ENCODE measurements at regions not wholly inside any gene's neighbourhood (a gene's known extent, or its start where the extent isn't known, plus 50 kb on each side); places are given as distances from the start of the nearest gene placed in this dataset.
"Not testable (repeated sequence)": the region's sequence is repeated elsewhere in the genome, so short reads cannot be mapped to it uniquely, and the experiment has no call there.

GRCh38 chr17:54269881-54270280, 447.2 kb downstream of the KIF2B start:
- Histone ChIP-seq H3K27ac (ENCODE audit: low read length) (no peak overlapping the region), H3K27me3 (ENCODE audit: insufficient read depth, low read length) (no peaks in the 10 kb centered on the region), H3K36me3 (ENCODE audit: insufficient read depth, low read depth, low read length) (no peaks in the 10 kb centered on the region), H3K4me1 (ENCODE audit: insufficient read depth, low read length) (peaks cover 13% of the 10 kb centered on the region; the same call in 1 of the 2 replicates), H3K4me3 (ENCODE audit: low read length) (no peak overlapping the region), H3K9me3 (ENCODE audit: insufficient read depth, low read depth, low read length) (peaks cover 5% of the 10 kb centered on the region; the same call in 1 of the 2 replicates), H3K9ac (ENCODE audit: low read depth, low read length) (no peak overlapping the region)

- H3K36me3 ChIP-seq (ENCODE audit: insufficient read depth, low read depth, low read length) = no peaks in the 10 kb centered on the region
These were observed 447.8 kb downstream of the KIF2B start for GRCh38 chr17:54270499-54270898.

GRCh38 chr17:54277868-54278267, 455.1 kb downstream of the KIF2B start:
- Histone ChIP-seq H3K4me3 (ENCODE audit: low read length) (no peak overlapping the region), H3K36me3 (ENCODE audit: insufficient read depth, low read depth, low read length) (no peaks in the 10 kb centered on the region), H3K27me3 (ENCODE audit: insufficient read depth, low read length) (no peaks in the 10 kb centered on the region), H3K27ac (ENCODE audit: low read length) (no peak overlapping the region), H3K9ac (ENCODE audit: low read depth, low read length) (no peak overlapping the region), H3K4me1 (ENCODE audit: insufficient read depth, low read length) (peaks cover 13% of the 10 kb centered on the region; the same call in 1 of the 2 replicates), H3K9me3 (ENCODE audit: insufficient read depth, low read depth, low read length) (no peaks in the 10 kb centered on the region)

More at GRCh38 chr17:54270499-54270898, 447.8 kb downstream of the KIF2B start:
- no peak overlapping the region for H3K4me3 ChIP-seq (ENCODE audit: low read length)
- peaks cover 13% of the 10 kb centered on the region; the same call in 1 of the 2 replicates for H3K4me1 ChIP-seq (ENCODE audit: insufficient read depth, low read length)
- no peaks in the 10 kb centered on the region for H3K27me3 ChIP-seq (ENCODE audit: insufficient read depth, low read length)
- H3K27ac ChIP-seq (ENCODE audit: low read length) = no peak overlapping the region
- H3K9ac ChIP-seq (ENCODE audit: low read depth, low read length) = no peak overlapping the region
- H3K9me3 ChIP-seq (ENCODE audit: insufficient read depth, low read depth, low read length) = no peaks in the 10 kb centered on the region; the same call in 1 of the 2 replicates

GRCh38 chr17:54280741-54281140, 458.0 kb downstream of the KIF2B start:
- H3K9ac ChIP-seq (ENCODE audit: low read depth, low read length) = no peak overlapping the region
- H3K4me1 ChIP-seq (ENCODE audit: insufficient read depth, low read length) = peaks cover 4% of the 10 kb centered on the region; the same call in 1 of the 2 replicates
- no peaks in the 10 kb centered on the region for H3K36me3 ChIP-seq (ENCODE audit: insufficient read depth, low read depth, low read length)
- no peak overlapping the region for H3K4me3 ChIP-seq (ENCODE audit: low read length)
- H3K9me3 ChIP-seq (ENCODE audit: insufficient read depth, low read depth, low read length) = peaks cover 3% of the 10 kb centered on the region
- no peaks in the 10 kb centered on the region for H3K27me3 ChIP-seq (ENCODE audit: insufficient read depth, low read length)
- H3K27ac ChIP-seq (ENCODE audit: low read length) = no peak overlapping the region

GRCh38 chr17:54282886-54283285, 460.2 kb downstream of the KIF2B start:
- H3K4me3 ChIP-seq (ENCODE audit: low read length) = no peak overlapping the region
- H3K27ac ChIP-seq (ENCODE audit: low read length) = no peak overlapping the region
- H3K9ac ChIP-seq (ENCODE audit: low read depth, low read length) = no peak overlapping the region
- H3K9me3 ChIP-seq (ENCODE audit: insufficient read depth, low read depth, low read length) = peaks cover 8% of the 10 kb centered on the region
- H3K36me3 ChIP-seq (ENCODE audit: insufficient read depth, low read depth, low read length) = no peaks in the 10 kb centered on the region
- peaks cover 4% of the 10 kb centered on the region; the same call in 1 of the 2 replicates for H3K4me1 ChIP-seq (ENCODE audit: insufficient read depth, low read length)
- no peaks in the 10 kb centered on the region for H3K27me3 ChIP-seq (ENCODE audit: insufficient read depth, low read length)

- Histone ChIP-seq H3K27ac (ENCODE audit: low read length) (no peak overlapping the region), H3K4me1 (ENCODE audit: insufficient read depth, low read length) (no peaks in the 10 kb centered on the region), H3K27me3 (ENCODE audit: insufficient read depth, low read length) (no peaks in the 10 kb centered on the region), H3K9me3 (ENCODE audit: insufficient read depth, low read depth, low read length) (no peaks in the 10 kb centered on the region), H3K4me3 (ENCODE audit: low read length) (no peak overlapping the region), H3K36me3 (ENCODE audit: insufficient read depth, low read depth, low read length) (no peaks in the 10 kb centered on the region), H3K9ac (ENCODE audit: low read depth, low read length) (no peak overlapping the region)
These were observed 484.6 kb downstream of the KIF2B start for GRCh38 chr17:54307351-54307750.

GRCh38 chr17:54324813-54325212, 502.1 kb downstream of the KIF2B start:
- Histone ChIP-seq H3K36me3 (ENCODE audit: insufficient read depth, low read depth, low read length) (no peaks in the 10 kb centered on the region), H3K4me1 (ENCODE audit: insufficient read depth, low read length) (no peaks in the 10 kb centered on the region), H3K9ac (ENCODE audit: low read depth, low read length) (no peak overlapping the region), H3K27me3 (ENCODE audit: insufficient read depth, low read length) (no peaks in the 10 kb centered on the region), H3K27ac (ENCODE audit: low read length) (no peak overlapping the region), H3K9me3 (ENCODE audit: insufficient read depth, low read depth, low read length) (peaks cover 28% of the 10 kb centered on the region), H3K4me3 (ENCODE audit: low read length) (no peak overlapping the region)

- H3K27ac ChIP-seq (ENCODE audit: low read length) = no peak overlapping the region
- peaks cover 5% of the 10 kb centered on the region; the same call in 1 of the 2 replicates for H3K4me1 ChIP-seq (ENCODE audit: insufficient read depth, low read length)
- H3K4me3 ChIP-seq (ENCODE audit: low read length) = no peak overlapping the region
- H3K36me3 ChIP-seq (ENCODE audit: insufficient read depth, low read depth, low read length) = peaks cover 5% of the 10 kb centered on the region; the same call in 1 of the 2 replicates
- H3K9ac ChIP-seq (ENCODE audit: low read depth, low read length) = no peak overlapping the region
- H3K27me3 ChIP-seq (ENCODE audit: insufficient read depth, low read length) = no peaks in the 10 kb centered on the region
- no peaks in the 10 kb centered on the region for H3K9me3 ChIP-seq (ENCODE audit: insufficient read depth, low read depth, low read length)
These were observed 517.0 kb downstream of the KIF2B start for GRCh38 chr17:54339731-54340130.

GRCh38 chr17:54347495-54347894, 524.8 kb downstream of the KIF2B start:
- Histone ChIP-seq H3K9me3 (ENCODE audit: insufficient read depth, low read depth, low read length) (no peaks in the 10 kb centered on the region), H3K36me3 (ENCODE audit: insufficient read depth, low read depth, low read length) (0 out of 2 replicates have a peak, but pooled peaks cover 3% of the 10 kb centered on the region), H3K27me3 (ENCODE audit: insufficient read depth, low read length) (no peaks in the 10 kb centered on the region), H3K4me1 (ENCODE audit: insufficient read depth, low read length) (peaks cover 31% of the 10 kb centered on the region; the same call in 1 of the 2 replicates), H3K9ac (ENCODE audit: low read depth, low read length) (no peak overlapping the region), H3K27ac (ENCODE audit: low read length) (peak overlapping the region; percentile 60), H3K4me3 (ENCODE audit: low read length) (no peak overlapping the region)

GRCh38 chr17:54348234-54348633, 525.5 kb downstream of the KIF2B start:
- H3K9me3 ChIP-seq (ENCODE audit: insufficient read depth, low read depth, low read length) = no peaks in the 10 kb centered on the region
- 0 out of 2 replicates have a peak, but pooled peaks cover 3% of the 10 kb centered on the region for H3K36me3 ChIP-seq (ENCODE audit: insufficient read depth, low read depth, low read length)
- no peak overlapping the region for H3K4me3 ChIP-seq (ENCODE audit: low read length)
- peak overlapping the region; percentile 25; the same call in 1 of the 2 replicates for H3K9ac ChIP-seq (ENCODE audit: low read depth, low read length)
- H3K4me1 ChIP-seq (ENCODE audit: insufficient read depth, low read length) = peaks cover 30% of the 10 kb centered on the region; the same call in 1 of the 2 replicates
- peak overlapping the region; percentile 60 for H3K27ac ChIP-seq (ENCODE audit: low read length)
- H3K27me3 ChIP-seq (ENCODE audit: insufficient read depth, low read length) = no peaks in the 10 kb centered on the region

- Histone ChIP-seq H3K4me3 (ENCODE audit: low read length) (no peak overlapping the region), H3K36me3 (ENCODE audit: insufficient read depth, low read depth, low read length) (peaks cover 30% of the 10 kb centered on the region; the same call in 1 of the 2 replicates), H3K4me1 (ENCODE audit: insufficient read depth, low read length) (no peaks in the 10 kb centered on the region; the same call in 1 of the 2 replicates), H3K27ac (ENCODE audit: low read length) (no peak overlapping the region), H3K9me3 (ENCODE audit: insufficient read depth, low read depth, low read length) (peaks cover 33% of the 10 kb centered on the region; the same call in 1 of the 2 replicates), H3K9ac (ENCODE audit: low read depth, low read length) (no peak overlapping the region), H3K27me3 (ENCODE audit: insufficient read depth, low read length) (no peaks in the 10 kb centered on the region)
These were observed 531.2 kb downstream of the KIF2B start for GRCh38 chr17:54353789-54354525.

GRCh38 chr17:54361073-54361472, 538.3 kb downstream of the KIF2B start:
- Histone ChIP-seq H3K4me3 (ENCODE audit: low read length) (peak overlapping the region; percentile 56; the same call in 1 of the 2 replicates), H3K9me3 (ENCODE audit: insufficient read depth, low read depth, low read length) (peaks cover 37% of the 10 kb centered on the region; the same call in 1 of the 2 replicates), H3K27ac (ENCODE audit: low read length) (peak overlapping the region; percentile 71), H3K36me3 (ENCODE audit: insufficient read depth, low read depth, low read length) (peaks cover 26% of the 10 kb centered on the region; the same call in 1 of the 2 replicates), H3K9ac (ENCODE audit: low read depth, low read length) (peak overlapping the region; percentile 32; the same call in 1 of the 2 replicates), H3K4me1 (ENCODE audit: insufficient read depth, low read length) (peaks cover 24% of the 10 kb centered on the region; the same call in 1 of the 2 replicates)
- H3K27me3 ChIP-seq (ENCODE audit: insufficient read depth, low read length) = not testable (repeated sequence)

Measured in iPS-20b (cell line).